ENCODE measurements at regions not wholly inside any gene's neighbourhood (a gene's known extent, or its start where the extent isn't known, plus 50 kb on each side); places are given as distances from the start of the nearest gene placed in this dataset.

GRCh38 chr1:55484173-55484572 lies 269.0 kb upstream of the USP24 start:
- TF ChIP-seq REST (IDR thresholded peaks at IDR 0.05; ENCODE audit: insufficient replicate concordance, low read depth) (no peak), SPI1 (IDR thresholded peaks at IDR 0.05; ENCODE audit: borderline replicate concordance, low read depth) (no peak), GABPA (IDR thresholded peaks at IDR 0.05; ENCODE audit: low read depth) (no peak), POLR2AphosphoS5 (IDR thresholded peaks at IDR 0.05; ENCODE audit: low read depth) (no peak), CTCF (IDR thresholded peaks at IDR 0.05; ENCODE audit: insufficient read depth, low read length) (no peak)
- Histone ChIP-seq H3K27ac (replicated peaks) (no peak overlapping the region), H3K27me3 (ENCODE audit: insufficient read depth, poor library complexity, severe bottlenecking) (no peaks in the 10 kb centered on the region), H3K4me3 (replicated peaks; ENCODE audit: insufficient read depth, low read length) (no peak overlapping the region)
- no peak for DNase-seq (ENCODE audit: low read depth in 1 of 2, low spot score in 1 of 2)

- no peak for DNase-seq (ENCODE audit: low read depth in 1 of 2, low spot score in 1 of 2)
- H3K27me3 ChIP-seq (ENCODE audit: insufficient read depth, poor library complexity, severe bottlenecking), result no peaks in the 10 kb centered on the region
- no peak for TF ChIP-seq REST (IDR thresholded peaks at IDR 0.05; ENCODE audit: insufficient replicate concordance, low read depth)
- no peak for TF ChIP-seq SPI1 (IDR thresholded peaks at IDR 0.05; ENCODE audit: borderline replicate concordance, low read depth)
- TF ChIP-seq CTCF (IDR thresholded peaks at IDR 0.05; ENCODE audit: insufficient read depth, low read length), result no peak
- TF ChIP-seq POLR2AphosphoS5 (IDR thresholded peaks at IDR 0.05; ENCODE audit: low read depth), result no peak
- TF ChIP-seq GABPA (IDR thresholded peaks at IDR 0.05; ENCODE audit: low read depth), result no peak
These were observed 268.4 kb upstream of the USP24 start for GRCh38 chr1:55483523-55483922.

GRCh38 chr1:55481634-55482033 lies 266.5 kb upstream of the USP24 start:
- Histone ChIP-seq H3K27ac (replicated peaks) (no peak overlapping the region), H3K27me3 (ENCODE audit: insufficient read depth, poor library complexity, severe bottlenecking) (no peaks in the 10 kb centered on the region), H3K4me3 (replicated peaks; ENCODE audit: insufficient read depth, low read length) (no peak overlapping the region)
- TF ChIP-seq REST (IDR thresholded peaks at IDR 0.05; ENCODE audit: insufficient replicate concordance, low read depth) (no peak), CTCF (IDR thresholded peaks at IDR 0.05; ENCODE audit: insufficient read depth, low read length) (no peak)
- no peak for DNase-seq (ENCODE audit: low read depth in 1 of 2, low spot score in 1 of 2)

More at GRCh38 chr1:55483523-55483922, 268.4 kb upstream of the USP24 start:
- Histone ChIP-seq H3K27ac (replicated peaks) (no peak overlapping the region), H3K4me3 (replicated peaks; ENCODE audit: insufficient read depth, low read length) (no peak overlapping the region)
